Glutamatergic neuron (in vitro differentiated cells): ENCODE measurements at regions not wholly inside any gene's neighbourhood (a gene's known extent, or its start where the extent isn't known, plus 50 kb on each side); places are given as distances from the start of the nearest gene placed in this dataset.
A peak's percentile ranks its signal among the peaks of the same experiment; 100 is the strongest.
"Not testable (repeated sequence)": the region's sequence is repeated elsewhere in the genome, so short reads cannot be mapped to it uniquely, and the experiment has no call there.

Experiments
- DNase-seq: peaks from one replicate; pipeline ENCODE4 v3.0.0; 2022
- H3K27ac Mint-ChIP-seq: one replicate; pipeline ENCODE4 v1.8.0; 2020; ENCODE audit warnings: mild to moderate bottlenecking, mixed read lengths, inconsistent platforms; ENCODE audit not compliant: unreplicated experiment
- H3K27me3 Mint-ChIP-seq: one replicate; pipeline ENCODE4 v1.8.0; 2020; ENCODE audit warnings: mild to moderate bottlenecking, moderate library complexity, mixed read lengths, inconsistent platforms; ENCODE audit not compliant: unreplicated experiment
- H3K36me3 Mint-ChIP-seq: one replicate; pipeline ENCODE4 v1.8.0; 2020; ENCODE audit warnings: mild to moderate bottlenecking, mixed read lengths, inconsistent platforms; ENCODE audit not compliant: unreplicated experiment
- H3K4me1 Mint-ChIP-seq: one replicate; pipeline ENCODE4 v1.8.0; 2020; ENCODE audit warnings: mild to moderate bottlenecking, low read depth, mixed read lengths, inconsistent platforms; ENCODE audit not compliant: unreplicated experiment
- H3K4me3 Mint-ChIP-seq: one replicate; pipeline ENCODE4 v1.8.0; 2020; ENCODE audit warnings: mild to moderate bottlenecking, mixed read lengths, inconsistent platforms; ENCODE audit not compliant: unreplicated experiment
- H3K9me3 Mint-ChIP-seq: one replicate; pipeline ENCODE4 v1.8.0; 2020; ENCODE audit warnings: mild to moderate bottlenecking, moderate library complexity, mixed read lengths, inconsistent platforms; ENCODE audit not compliant: unreplicated experiment
- TF ChIP-seq, protein P1 (sequence below): fragments of 200-600 bp; sonication (generic); IDR thresholded peaks from one replicate; pipeline ENCODE4 v1.5.0; 2021; ENCODE audit not compliant: partially characterized antibody, unreplicated experiment

DNA sequence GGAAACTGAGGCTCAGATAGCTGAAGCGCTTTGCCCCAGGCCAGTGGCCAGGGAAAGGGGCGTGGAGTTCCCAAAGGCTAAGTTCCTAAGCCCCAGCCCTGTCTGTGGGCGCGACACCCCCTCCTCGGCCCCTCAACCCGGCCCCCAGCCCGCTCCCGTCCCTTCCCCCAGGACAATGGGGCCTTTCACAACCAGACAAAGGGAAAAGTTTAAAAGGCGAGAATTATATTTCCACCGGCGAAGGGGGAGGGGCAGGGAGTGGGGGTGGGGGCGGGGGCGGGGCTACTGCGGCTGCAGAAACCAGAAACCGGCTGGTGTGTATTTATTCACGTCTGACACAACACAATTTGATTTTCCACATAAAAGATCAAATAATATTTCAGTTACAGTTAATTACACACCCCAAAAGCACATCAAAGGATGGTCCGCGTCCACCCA lies 192.1 kb downstream of the MN1 start:
- Mint-ChIP-seq H3K4me1 (peaks cover 2% of the 10 kb centered on the region), H3K36me3 (no peaks in the 10 kb centered on the region), H3K27ac (no peak overlapping the region), H3K27me3 (peaks cover 7% of the 10 kb centered on the region), H3K9me3 (peaks cover 6% of the 10 kb centered on the region), H3K4me3 (no peak overlapping the region)
- no peak for DNase-seq
- TF ChIP-seq, protein P1, sequence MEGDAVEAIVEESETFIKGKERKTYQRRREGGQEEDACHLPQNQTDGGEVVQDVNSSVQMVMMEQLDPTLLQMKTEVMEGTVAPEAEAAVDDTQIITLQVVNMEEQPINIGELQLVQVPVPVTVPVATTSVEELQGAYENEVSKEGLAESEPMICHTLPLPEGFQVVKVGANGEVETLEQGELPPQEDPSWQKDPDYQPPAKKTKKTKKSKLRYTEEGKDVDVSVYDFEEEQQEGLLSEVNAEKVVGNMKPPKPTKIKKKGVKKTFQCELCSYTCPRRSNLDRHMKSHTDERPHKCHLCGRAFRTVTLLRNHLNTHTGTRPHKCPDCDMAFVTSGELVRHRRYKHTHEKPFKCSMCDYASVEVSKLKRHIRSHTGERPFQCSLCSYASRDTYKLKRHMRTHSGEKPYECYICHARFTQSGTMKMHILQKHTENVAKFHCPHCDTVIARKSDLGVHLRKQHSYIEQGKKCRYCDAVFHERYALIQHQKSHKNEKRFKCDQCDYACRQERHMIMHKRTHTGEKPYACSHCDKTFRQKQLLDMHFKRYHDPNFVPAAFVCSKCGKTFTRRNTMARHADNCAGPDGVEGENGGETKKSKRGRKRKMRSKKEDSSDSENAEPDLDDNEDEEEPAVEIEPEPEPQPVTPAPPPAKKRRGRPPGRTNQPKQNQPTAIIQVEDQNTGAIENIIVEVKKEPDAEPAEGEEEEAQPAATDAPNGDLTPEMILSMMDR, result no peak

DNA sequence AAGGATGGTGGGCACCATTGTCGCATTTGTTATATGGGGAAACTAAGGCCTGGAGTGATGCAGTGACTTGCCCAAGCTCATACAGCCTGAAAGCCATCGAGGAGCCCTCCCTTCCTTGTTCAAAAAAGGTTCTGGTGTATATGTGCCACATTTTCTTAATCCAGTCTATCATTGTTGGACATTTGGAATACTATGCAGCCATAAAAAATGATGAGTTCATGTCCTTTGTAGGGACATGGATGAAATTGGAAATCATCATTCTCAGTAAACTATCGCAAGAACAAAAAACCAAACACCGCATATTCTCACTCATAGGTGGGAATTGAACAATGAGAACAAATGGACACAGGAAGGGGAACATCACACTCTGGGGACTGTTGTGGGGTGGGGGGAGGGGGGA lies 191.4 kb downstream of the MN1 start:
- not testable (repeated sequence) for H3K4me1 Mint-ChIP-seq, H3K4me3 Mint-ChIP-seq, H3K27ac Mint-ChIP-seq, DNase-seq, H3K36me3 Mint-ChIP-seq, H3K9me3 Mint-ChIP-seq
- peaks cover 12% of the 10 kb centered on the region for H3K27me3 Mint-ChIP-seq

DNA sequence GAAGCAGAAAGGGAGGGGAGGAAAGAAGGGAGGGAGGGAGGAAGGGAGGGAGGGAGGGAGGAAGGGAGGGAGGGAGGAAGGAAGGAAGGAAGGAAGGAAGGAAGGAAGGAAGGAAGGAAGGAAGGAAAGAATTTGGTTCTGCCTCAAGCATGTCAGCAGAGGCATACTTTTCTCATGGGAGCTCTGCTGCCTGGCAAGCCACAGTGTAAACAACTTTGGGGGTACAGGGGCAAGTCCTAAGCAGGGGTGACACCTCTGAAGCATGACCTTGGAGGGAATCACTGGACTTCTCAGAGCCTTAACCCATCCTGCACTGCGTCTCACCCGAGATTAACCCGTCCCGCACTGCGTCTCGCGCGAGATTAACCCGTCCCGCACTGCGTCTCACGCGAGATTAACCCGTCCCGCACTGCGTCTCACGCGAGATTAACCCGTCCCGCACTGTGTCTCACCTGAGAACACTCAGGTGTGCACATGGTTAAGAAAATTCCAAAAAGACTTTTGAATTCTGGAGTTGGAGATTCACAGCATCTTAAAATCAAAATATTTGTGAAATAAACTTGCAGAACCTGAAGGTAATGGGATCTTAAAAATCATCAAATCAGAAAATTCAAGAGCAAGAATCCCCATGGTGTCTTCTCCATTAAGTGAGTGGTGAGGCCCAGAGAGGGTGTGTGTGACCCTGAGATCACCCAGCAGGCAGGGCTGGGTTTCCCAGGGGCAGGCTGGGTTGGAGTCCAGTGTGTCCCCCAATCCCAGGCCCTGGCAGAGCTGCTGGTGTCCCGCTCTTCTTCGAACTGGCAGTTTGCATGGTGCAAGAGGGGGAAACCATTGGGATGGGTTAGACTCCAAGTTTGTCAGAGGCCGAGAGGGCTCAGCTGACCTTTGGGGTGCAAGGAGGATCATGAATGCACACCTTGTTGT lies 190.4 kb downstream of the MN1 start:
- H3K4me3 Mint-ChIP-seq, result no peak overlapping the region
- H3K9me3 Mint-ChIP-seq, result peaks cover 6% of the 10 kb centered on the region
- H3K27me3 Mint-ChIP-seq, result peaks cover 12% of the 10 kb centered on the region
- peak; percentile 2 for DNase-seq
- H3K27ac Mint-ChIP-seq, result no peak overlapping the region
- peaks cover 2% of the 10 kb centered on the region for H3K4me1 Mint-ChIP-seq
- TF ChIP-seq, protein P1, result no peak
- H3K36me3 Mint-ChIP-seq, result no peaks in the 10 kb centered on the region

DNA sequence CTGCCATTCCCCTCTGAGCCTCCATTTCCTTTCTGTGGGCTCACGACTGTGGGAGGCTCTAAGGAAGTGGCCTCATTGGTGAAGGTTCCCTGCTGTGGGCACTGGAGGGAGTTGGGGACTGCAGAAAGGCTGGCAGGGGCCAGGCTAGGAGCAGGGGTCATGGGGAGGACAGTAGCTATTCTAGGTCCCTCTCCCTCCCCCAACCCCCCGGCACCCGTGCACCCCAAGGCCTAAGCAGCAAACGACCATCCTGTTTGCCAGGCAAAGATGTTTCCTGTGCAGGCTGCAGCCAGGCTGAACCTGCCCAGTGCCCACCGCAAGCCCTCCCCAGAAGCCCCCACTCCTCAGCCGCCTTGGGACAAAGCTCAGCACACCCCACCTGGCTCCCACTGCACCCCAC lies 189.4 kb downstream of the MN1 start:
- Mint-ChIP-seq H3K9me3 (peaks cover 6% of the 10 kb centered on the region), H3K27me3 (peaks cover 13% of the 10 kb centered on the region), H3K4me3 (no peak overlapping the region), H3K27ac (no peak overlapping the region), H3K36me3 (no peaks in the 10 kb centered on the region), H3K4me1 (peaks cover 2% of the 10 kb centered on the region)
- peak; percentile 13 for DNase-seq
- TF ChIP-seq, protein P1, result no peak

DNA sequence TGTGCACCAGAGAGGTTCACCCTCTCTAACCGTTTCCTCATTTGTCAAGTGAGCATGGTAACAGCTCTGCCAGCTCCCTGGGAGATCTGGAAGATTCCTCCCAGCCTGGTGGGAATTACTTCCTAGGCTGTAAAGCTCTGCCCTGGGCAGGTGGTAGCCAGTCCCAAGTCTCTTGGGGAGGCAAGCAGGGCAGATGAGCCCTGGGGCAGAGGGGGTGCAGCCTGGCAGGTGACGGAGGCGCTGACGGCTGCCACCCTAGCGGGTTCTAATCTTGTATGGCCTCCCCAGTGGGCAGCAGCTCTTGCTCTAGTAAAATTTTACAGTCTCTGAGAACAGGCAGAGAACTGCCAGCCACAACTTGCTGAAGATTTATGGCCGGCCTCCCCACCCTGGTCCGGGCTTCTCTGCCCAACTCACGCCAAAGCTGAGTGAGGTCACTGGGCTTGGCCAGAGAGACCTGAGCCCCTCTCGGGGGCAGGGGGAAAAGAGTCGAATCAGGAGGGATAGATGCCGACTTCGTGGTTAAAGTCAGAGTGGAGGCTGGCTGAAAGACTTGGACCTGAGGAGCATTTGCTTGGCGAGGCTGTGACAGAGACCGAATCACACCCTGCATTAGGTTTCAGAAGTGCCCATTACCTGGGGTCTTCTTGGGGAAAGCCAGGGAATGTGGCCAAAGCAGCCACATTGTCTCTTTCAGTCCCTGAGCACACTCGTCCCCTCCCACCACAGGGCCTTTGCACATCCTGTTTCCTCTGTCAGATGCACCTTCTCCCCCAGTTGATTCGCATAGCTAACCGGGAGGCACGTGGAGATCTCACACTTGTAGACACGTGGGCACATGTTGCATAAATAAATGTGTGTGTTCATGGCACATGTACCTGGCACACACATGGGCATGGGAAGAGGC lies 188.2 kb downstream of the MN1 start:
- Mint-ChIP-seq H3K4me1 (peaks cover 2% of the 10 kb centered on the region), H3K27ac (peak overlapping the region; percentile 3), H3K4me3 (peak overlapping the region; percentile 49), H3K9me3 (peaks cover 6% of the 10 kb centered on the region), H3K36me3 (no peaks in the 10 kb centered on the region), H3K27me3 (peaks cover 13% of the 10 kb centered on the region)
- TF ChIP-seq, protein P1, result no peak
- DNase-seq, result peak; percentile 10
